ENCODE measurements at regions not wholly inside any gene's neighbourhood (a gene's known extent, or its start where the extent isn't known, plus 50 kb on each side); places are given as distances from the start of the nearest gene placed in this dataset.

DNA sequence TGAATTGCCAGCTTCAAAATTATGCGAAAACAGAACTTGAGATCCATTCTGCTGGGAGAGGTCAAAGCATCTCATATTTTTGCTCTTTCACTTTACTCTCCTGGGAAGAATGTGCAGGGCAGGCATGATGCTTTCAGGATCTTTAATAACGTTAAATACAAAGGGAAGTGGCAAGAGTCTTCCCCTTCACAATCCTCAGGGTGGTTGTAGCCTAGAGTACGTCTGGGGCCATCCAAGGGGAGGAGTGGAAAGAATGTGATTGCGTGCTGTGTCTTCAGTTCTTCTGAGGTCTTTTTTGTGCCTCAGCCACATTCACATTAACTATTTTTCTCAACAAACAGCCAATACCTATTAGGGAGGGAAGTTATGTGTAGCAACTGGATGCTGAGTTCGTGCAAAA lies 207.3 kb downstream of the HGF start:
- TF ChIP-seq BHLHE40 (IDR thresholded peaks at IDR 0.05; ENCODE audit: low read depth, low read length) (no peak), CHD2 (IDR thresholded peaks at IDR 0.05; ENCODE audit: low read length, partially characterized antibody) (no peak), HDAC2 (IDR thresholded peaks at IDR 0.05) (no peak), POLR2AphosphoS2 (conservative IDR thresholded peaks at IDR 0.05; ENCODE audit: low read length) (no peak), MYC (IDR thresholded peaks at IDR 0.05; ENCODE audit: borderline replicate concordance, low read length) (no peak), POLR2A (IDR thresholded peaks at IDR 0.05; ENCODE audit: low read length) (no peak), RFX5 (IDR thresholded peaks at IDR 0.05) (no peak), ESRRA (IDR thresholded peaks at IDR 0.05; ENCODE audit: borderline replicate concordance, low read length) (no peak), RARB (CRISPR knock-in tag; IDR thresholded peaks at IDR 0.05) (no peak), HEYL (CRISPR knock-in tag; IDR thresholded peaks at IDR 0.05) (no peak), ZNF302 (CRISPR knock-in tag; IDR thresholded peaks at IDR 0.05) (no peak), CEBPB (IDR thresholded peaks at IDR 0.05) (no peak)
- TF ChIP-seq, protein P1, sequence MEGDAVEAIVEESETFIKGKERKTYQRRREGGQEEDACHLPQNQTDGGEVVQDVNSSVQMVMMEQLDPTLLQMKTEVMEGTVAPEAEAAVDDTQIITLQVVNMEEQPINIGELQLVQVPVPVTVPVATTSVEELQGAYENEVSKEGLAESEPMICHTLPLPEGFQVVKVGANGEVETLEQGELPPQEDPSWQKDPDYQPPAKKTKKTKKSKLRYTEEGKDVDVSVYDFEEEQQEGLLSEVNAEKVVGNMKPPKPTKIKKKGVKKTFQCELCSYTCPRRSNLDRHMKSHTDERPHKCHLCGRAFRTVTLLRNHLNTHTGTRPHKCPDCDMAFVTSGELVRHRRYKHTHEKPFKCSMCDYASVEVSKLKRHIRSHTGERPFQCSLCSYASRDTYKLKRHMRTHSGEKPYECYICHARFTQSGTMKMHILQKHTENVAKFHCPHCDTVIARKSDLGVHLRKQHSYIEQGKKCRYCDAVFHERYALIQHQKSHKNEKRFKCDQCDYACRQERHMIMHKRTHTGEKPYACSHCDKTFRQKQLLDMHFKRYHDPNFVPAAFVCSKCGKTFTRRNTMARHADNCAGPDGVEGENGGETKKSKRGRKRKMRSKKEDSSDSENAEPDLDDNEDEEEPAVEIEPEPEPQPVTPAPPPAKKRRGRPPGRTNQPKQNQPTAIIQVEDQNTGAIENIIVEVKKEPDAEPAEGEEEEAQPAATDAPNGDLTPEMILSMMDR (IDR thresholded peaks at IDR 0.05), result no peak
- TF ChIP-seq, protein P2, sequence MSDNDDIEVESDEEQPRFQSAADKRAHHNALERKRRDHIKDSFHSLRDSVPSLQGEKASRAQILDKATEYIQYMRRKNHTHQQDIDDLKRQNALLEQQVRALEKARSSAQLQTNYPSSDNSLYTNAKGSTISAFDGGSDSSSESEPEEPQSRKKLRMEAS (IDR thresholded peaks at IDR 0.05), result no peak
